ENCODE measurements at regions not wholly inside any gene's neighbourhood (a gene's known extent, or its start where the extent isn't known, plus 50 kb on each side); places are given as distances from the start of the nearest gene placed in this dataset.
A peak's percentile ranks its signal among the peaks of the same experiment; 100 is the strongest.

GRCh38 chr2:71742953-71743601, 289.7 kb downstream of the DYSF start:
- no peak overlapping the region for H3K4me3 ChIP-seq
- no peaks in the 10 kb centered on the region for H3K36me3 ChIP-seq
- peaks cover 0 to 15% (median 0%) of the 10 kb centered on the region in 11 donors for H3K9me3 ChIP-seq
- peaks cover 10 to 42% (median 26%) of the 10 kb centered on the region in 9 donors for H3K4me1 ChIP-seq
- peak; percentile 44 to 66 for DNase-seq
- intact Hi-C loops (cut with DNase I): no loop called here
- no peaks in the 10 kb centered on the region for H3K27me3 ChIP-seq
- TF ChIP-seq, protein P1, sequence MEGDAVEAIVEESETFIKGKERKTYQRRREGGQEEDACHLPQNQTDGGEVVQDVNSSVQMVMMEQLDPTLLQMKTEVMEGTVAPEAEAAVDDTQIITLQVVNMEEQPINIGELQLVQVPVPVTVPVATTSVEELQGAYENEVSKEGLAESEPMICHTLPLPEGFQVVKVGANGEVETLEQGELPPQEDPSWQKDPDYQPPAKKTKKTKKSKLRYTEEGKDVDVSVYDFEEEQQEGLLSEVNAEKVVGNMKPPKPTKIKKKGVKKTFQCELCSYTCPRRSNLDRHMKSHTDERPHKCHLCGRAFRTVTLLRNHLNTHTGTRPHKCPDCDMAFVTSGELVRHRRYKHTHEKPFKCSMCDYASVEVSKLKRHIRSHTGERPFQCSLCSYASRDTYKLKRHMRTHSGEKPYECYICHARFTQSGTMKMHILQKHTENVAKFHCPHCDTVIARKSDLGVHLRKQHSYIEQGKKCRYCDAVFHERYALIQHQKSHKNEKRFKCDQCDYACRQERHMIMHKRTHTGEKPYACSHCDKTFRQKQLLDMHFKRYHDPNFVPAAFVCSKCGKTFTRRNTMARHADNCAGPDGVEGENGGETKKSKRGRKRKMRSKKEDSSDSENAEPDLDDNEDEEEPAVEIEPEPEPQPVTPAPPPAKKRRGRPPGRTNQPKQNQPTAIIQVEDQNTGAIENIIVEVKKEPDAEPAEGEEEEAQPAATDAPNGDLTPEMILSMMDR (IDR thresholded peaks at IDR 0.05): no peak
- peak overlapping the region in 4 of 10 donors; percentile 14 to 47 (median 32) for H3K27ac ChIP-seq
- peak; percentile 78 to 90 (median 84) for ATAC-seq
- 68 to 82% methylated on average over 16 of the region's 16 CpGs for WGBS, 2 donors

DNA sequence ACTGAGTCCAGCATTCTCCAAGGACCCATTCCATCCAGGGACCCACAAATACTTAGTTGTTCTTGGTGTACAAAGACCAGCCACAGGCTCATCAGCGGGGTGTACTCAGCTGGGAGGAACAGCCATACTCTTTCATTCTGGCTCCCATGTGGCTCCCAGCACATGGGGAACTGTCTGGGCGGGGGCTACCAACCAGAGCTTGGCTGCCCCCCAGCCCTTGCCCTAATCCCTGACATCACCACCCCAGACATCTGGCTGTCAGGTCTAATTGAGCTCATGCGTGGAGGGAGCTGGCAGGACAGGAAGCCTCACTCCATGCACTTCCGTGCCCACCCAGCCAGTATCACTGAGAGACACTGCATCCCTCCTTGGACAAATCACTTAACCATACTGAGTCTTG, 283.6 kb downstream of the DYSF start:
- Histone ChIP-seq H3K4me1 (peaks cover 0 to 11% (median 0%) of the 10 kb centered on the region in 9 donors), H3K36me3 (no peaks in the 10 kb centered on the region), H3K4me3 (no peak overlapping the region), H3K27ac (no peak overlapping the region), H3K9me3 (peaks cover 0 to 13% (median 0%) of the 10 kb centered on the region in 11 donors), H3K27me3 (no peaks in the 10 kb centered on the region)
- peak in 3 of 8 donors; percentile 11 to 47 (median 22) for ATAC-seq
- 85% methylated on average over 4 of the region's 4 CpGs for WGBS, 2 donors
- intact Hi-C loops (cut with DNase I): no loop called here
- TF ChIP-seq, protein P1 (IDR thresholded peaks at IDR 0.05): no peak
- DNase-seq: no peak

DNA sequence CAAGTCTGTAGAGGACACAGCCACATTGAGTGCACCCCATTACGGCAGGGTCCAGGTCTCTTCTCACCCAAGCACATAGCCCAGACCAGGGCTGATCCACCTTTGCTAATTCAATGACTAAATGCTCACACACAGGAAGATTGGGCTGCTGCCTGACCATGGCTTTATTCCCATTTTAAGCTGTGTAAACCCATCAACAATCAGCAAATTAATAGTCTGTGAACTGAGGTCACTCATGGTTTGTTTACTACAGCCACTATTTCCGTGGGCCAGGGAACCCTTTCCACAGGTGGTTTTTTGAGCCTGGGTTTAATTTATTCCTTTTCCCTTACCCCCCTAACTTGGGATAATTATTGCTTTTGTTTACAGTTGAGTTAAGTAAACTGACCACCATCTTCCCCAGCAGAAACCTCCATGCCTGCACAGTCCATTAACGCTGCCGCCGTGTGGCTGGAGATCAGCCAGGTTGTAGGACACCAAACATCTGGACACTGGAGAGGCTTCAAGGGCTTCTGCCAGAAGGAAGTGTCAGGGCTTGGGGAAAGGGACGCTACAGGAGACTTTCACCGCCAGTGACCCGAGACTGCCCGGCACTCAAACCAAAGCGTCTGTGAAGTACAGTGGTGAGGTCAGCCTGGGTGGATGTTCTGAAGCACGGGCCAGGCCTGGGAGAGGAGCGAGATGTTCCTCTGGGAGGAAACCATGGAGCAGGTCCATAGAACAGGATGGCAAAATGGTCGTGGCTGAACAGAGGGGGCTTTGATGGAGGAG, 282.9 kb downstream of the DYSF start:
- WGBS, 2 donors: 57 to 68% methylated on average over 13 of the region's 13 CpGs
- Histone ChIP-seq H3K36me3 (no peaks in the 10 kb centered on the region), H3K27me3 (no peaks in the 10 kb centered on the region), H3K9me3 (peaks cover 0 to 8% (median 0%) of the 10 kb centered on the region in 11 donors), H3K4me1 (peaks cover 0 to 11% (median 0%) of the 10 kb centered on the region in 9 donors), H3K4me3 (no peak overlapping the region), H3K27ac (no peak overlapping the region)
- peak in 4 of 8 donors; percentile 28 to 71 (median 58) for ATAC-seq
- TF ChIP-seq, protein P1 (IDR thresholded peaks at IDR 0.05): no peak
- peak in 1 of 2 donors; percentile 31 for DNase-seq
- intact Hi-C loops (cut with DNase I): no loop called here
